Nephron (organoid): ENCODE measurements at regions not wholly inside any gene's neighbourhood (a gene's known extent, or its start where the extent isn't known, plus 50 kb on each side); places are given as distances from the start of the nearest gene placed in this dataset.

Source experiments
- H3K27ac Mint-ChIP-seq, 3 experiments: 2 replicates each; pipeline ENCODE4 v1.8.0; 2020; ENCODE audit warnings: mixed read lengths in 3 of 3, mild to moderate bottlenecking in 2 of 3, moderate library complexity in 1 of 3
- H3K27me3 Mint-ChIP-seq: 2 replicates; pipeline ENCODE4 v1.8.0; 2021; ENCODE audit warnings: low read depth, mild to moderate bottlenecking, moderate library complexity, mixed read lengths
- H3K36me3 Mint-ChIP-seq: 2 replicates; pipeline ENCODE4 v1.8.0; 2020; ENCODE audit warnings: low read depth, mixed read lengths
- H3K4me1 Mint-ChIP-seq: 2 replicates; pipeline ENCODE4 v1.8.0; 2020; ENCODE audit warnings: mixed read lengths
- H3K4me3 Mint-ChIP-seq, 3 experiments: 2 replicates each; pipeline ENCODE4 v1.8.0; 2020; ENCODE audit warnings: mild to moderate bottlenecking in 3 of 3, mixed read lengths in 3 of 3, moderate library complexity in 2 of 3
- H3K9me3 Mint-ChIP-seq: 2 replicates; pipeline ENCODE4 v1.8.0; 2020; ENCODE audit warnings: mixed read lengths
- CTCF ChIP-seq, 3 experiments: fragments of 200-600 bp; sonication (generic); IDR thresholded peaks; one replicate each; pipeline ENCODE4 v1.5.0; 2021; ENCODE audit warnings: antibody characterized with exemption in 3 of 3; ENCODE audit not compliant: unreplicated experiment in 3 of 3

GRCh38 chr12:87441511-87441910, 587.7 kb downstream of the C12orf50 start:
- Mint-ChIP-seq H3K9me3 (no peaks in the 10 kb centered on the region), H3K4me3 (no peak overlapping the region), H3K27ac (no peak overlapping the region), H3K36me3 (no peaks in the 10 kb centered on the region), H3K27me3 (no peaks in the 10 kb centered on the region), H3K4me1 (no peaks in the 10 kb centered on the region)
- TF ChIP-seq CTCF (IDR thresholded peaks at IDR 0.05; ENCODE audit: unreplicated experiment in 3 of 3): no peak

DNA sequence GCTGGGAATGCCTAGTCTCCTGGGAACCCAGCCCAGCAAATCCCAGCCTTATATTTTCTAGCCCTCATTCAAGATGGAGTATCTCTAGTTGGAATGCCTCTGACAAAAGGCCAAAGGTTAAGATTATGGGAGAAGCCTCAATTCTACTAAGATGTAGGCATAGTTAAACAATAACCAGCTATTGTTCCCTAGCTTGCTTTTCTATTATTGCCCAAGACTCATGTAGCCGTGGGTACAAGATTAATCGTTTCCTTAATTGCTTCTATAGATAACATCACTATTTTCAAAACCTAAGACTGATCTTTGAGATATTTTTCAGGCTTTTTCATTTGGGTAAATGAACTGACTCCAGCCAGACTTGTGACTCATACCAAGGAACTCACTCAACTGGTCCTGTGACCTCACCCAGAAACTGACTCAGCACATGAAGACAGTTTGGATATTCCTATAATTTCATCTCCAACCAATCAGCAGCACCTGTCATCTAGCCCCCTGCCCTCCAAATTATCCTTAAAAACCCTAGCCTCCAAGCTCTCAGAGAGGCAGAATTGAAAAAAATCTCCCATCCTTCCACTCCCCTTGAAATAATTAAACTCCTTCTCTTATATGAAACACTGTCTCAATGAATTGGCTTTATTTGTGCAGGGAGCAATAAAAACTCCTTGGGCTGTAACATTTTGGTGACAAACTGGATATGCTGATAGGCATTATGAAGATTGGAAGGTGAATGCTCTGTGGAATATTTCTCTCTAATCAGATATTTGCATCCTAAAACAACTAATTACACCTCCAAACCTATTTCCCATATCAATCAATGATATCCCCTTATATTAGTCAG, 589.0 kb downstream of the C12orf50 start:
- no peaks in the 10 kb centered on the region for H3K36me3 Mint-ChIP-seq
- no peaks in the 10 kb centered on the region for H3K4me1 Mint-ChIP-seq
- H3K9me3 Mint-ChIP-seq: no peaks in the 10 kb centered on the region
- peak overlapping the region; percentile 32 to 67 (median 60) for H3K27ac Mint-ChIP-seq
- no peak for TF ChIP-seq CTCF (IDR thresholded peaks at IDR 0.05; ENCODE audit: unreplicated experiment in 3 of 3)
- H3K4me3 Mint-ChIP-seq: no peak overlapping the region
- no peaks in the 10 kb centered on the region for H3K27me3 Mint-ChIP-seq

DNA sequence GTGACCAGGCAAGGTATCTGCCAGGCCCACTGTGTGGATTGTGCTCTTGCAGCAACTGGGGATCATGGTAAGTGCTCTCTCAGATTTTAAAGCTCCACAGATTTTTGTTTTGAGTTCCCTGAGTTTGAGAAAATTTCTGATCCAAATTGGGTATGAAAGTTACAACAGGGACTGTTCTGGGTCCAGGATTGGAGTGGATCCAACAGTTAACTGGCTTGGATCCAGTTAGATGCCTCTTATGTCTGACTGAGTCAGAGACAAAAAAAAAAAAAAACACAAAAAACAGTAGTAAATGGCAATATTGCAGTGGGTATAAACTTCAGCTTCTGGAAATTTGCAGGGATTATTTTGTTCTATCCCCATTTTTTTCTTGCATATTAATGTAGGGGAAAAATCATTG, 598.8 kb downstream of the C12orf50 start:
- Mint-ChIP-seq H3K27ac (no peak overlapping the region), H3K27me3 (no peaks in the 10 kb centered on the region), H3K9me3 (peaks cover 19% of the 10 kb centered on the region), H3K4me3 (no peak overlapping the region), H3K4me1 (no peaks in the 10 kb centered on the region), H3K36me3 (no peaks in the 10 kb centered on the region)
- no peak for TF ChIP-seq CTCF (IDR thresholded peaks at IDR 0.05; ENCODE audit: unreplicated experiment in 3 of 3)

DNA sequence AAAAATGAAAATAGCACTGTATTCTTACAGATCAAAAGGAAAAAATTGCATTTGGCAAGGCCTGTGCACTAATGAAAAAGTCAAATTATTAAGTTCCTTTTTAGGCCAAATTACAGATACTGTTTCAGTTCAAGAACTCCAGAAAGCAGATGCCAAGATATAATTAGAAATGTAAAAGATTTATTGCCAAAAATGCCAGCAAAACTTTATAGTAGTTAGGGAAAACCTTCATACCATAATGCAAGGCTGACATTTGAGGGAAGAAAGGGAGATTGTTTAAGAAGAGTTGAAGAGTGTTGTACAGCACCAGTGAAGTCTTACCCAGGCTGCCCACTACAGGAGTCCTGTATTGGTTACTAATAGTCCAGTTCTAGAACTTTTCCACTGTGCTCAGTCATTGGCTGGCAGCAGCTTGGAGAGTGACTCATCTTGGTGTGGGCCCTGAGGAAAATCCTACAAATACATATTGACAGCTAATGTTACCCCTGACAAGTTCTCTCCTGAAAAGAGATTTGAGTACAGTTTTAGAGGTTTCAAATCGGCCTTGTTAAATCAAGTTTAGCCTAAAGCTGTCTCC, 600.4 kb downstream of the C12orf50 start:
- peaks cover 17% of the 10 kb centered on the region for H3K9me3 Mint-ChIP-seq
- no peak overlapping the region for H3K4me3 Mint-ChIP-seq
- no peak for TF ChIP-seq CTCF (IDR thresholded peaks at IDR 0.05; ENCODE audit: unreplicated experiment in 3 of 3)
- H3K27ac Mint-ChIP-seq: peak overlapping the region in 1 of 3 experiments; percentile 3
- H3K4me1 Mint-ChIP-seq: no peaks in the 10 kb centered on the region
- no peaks in the 10 kb centered on the region for H3K27me3 Mint-ChIP-seq
- no peaks in the 10 kb centered on the region for H3K36me3 Mint-ChIP-seq

GRCh38 chr12:87427770-87428169, 601.4 kb downstream of the C12orf50 start:
- peaks cover 18% of the 10 kb centered on the region for H3K9me3 Mint-ChIP-seq
- H3K4me3 Mint-ChIP-seq: no peak overlapping the region
- H3K36me3 Mint-ChIP-seq: no peaks in the 10 kb centered on the region
- no peak for TF ChIP-seq CTCF (IDR thresholded peaks at IDR 0.05; ENCODE audit: unreplicated experiment in 3 of 3)
- no peak overlapping the region for H3K27ac Mint-ChIP-seq
- H3K4me1 Mint-ChIP-seq: no peaks in the 10 kb centered on the region
- H3K27me3 Mint-ChIP-seq: no peaks in the 10 kb centered on the region
